Endothelial cell of umbilical vein (primary cell): ENCODE measurements at regions not wholly inside any gene's neighbourhood (a gene's known extent, or its start where the extent isn't known, plus 50 kb on each side); places are given as distances from the start of the nearest gene placed in this dataset.

Source experiments
- BruUV-seq: library from RNA; stranded (reverse); fragments of 400-500 nt; replicated peaks from 2 replicates; lab custom pipeline; 2021; lab: Mats Ljungman, UMichigan
- CTCF ChIA-PET: fragments of 300-600, 350-600 bp; sonication (Branson Sonifier 250); formaldehyde crosslinking; loops from one replicate; lab custom pipeline; 2021; ENCODE audit warnings: antibody characterized with exemption, inconsistent platforms; lab: Charles Lee
- POLR2A ChIA-PET: fragments of 300-600, 350-600 bp; sonication (Branson Sonifier 250); formaldehyde crosslinking; loops from one replicate; lab custom pipeline; 2021; ENCODE audit warnings: antibody characterized with exemption, inconsistent platforms; lab: Charles Lee
- DNase-seq: peaks from one replicate; pipeline ENCODE4 v3.0.0-alpha.2; 2011; ENCODE audit warnings: low read depth, low spot score
- FAIRE-seq: peaks from 2 replicates; lab custom pipeline; 2011; peaks lifted over from hg19 to GRCh38; lab: Jason Lieb, UNC
- H2AFZ ChIP-seq: 2 replicates; pipeline ENCODE4 v1.6.0; 2012; ENCODE audit warnings: low read depth, low read length, control low read depth, inconsistent platforms
- H3K27ac ChIP-seq: 2 replicates; pipeline ENCODE4 v1.5.1; 2011; ENCODE audit warnings: low read depth, mild to moderate bottlenecking, control low read depth, low read length, moderate library complexity; ENCODE audit not compliant: insufficient read depth
- H3K27me3 ChIP-seq, 2 experiments: 2 replicates each; pipeline versions ENCODE4 v1.6.0 to v1.6.1; 2011; ENCODE audit warnings: low read length in 2 of 2, mixed read lengths in 1 of 2; ENCODE audit not compliant: control insufficient read depth in 2 of 2, insufficient read depth in 2 of 2
- H3K36me3 ChIP-seq, 2 experiments: 2 replicates in 1 of 2; 3 replicates in 1 of 2; pipeline ENCODE4 v1.5.1; 2011; ENCODE audit warnings: low read length in 2 of 2, mild to moderate bottlenecking in 1 of 2, moderate library complexity in 1 of 2; ENCODE audit not compliant: control insufficient read depth in 2 of 2, insufficient read depth in 2 of 2; ENCODE audit errors: extremely low read depth in 1 of 2
- H3K4me1 ChIP-seq: 3 replicates; pipeline ENCODE4 v1.5.1; 2011; ENCODE audit warnings: mild to moderate bottlenecking, low read length; ENCODE audit not compliant: control insufficient read depth, insufficient read depth; ENCODE audit errors: extremely low read depth
- H3K4me2 ChIP-seq: 2 replicates; pipeline ENCODE4 v1.6.1; 2011; ENCODE audit warnings: low read length, control low read depth, mixed read lengths; ENCODE audit not compliant: insufficient read depth
- H3K4me3 ChIP-seq, 3 experiments: fragments of 200-600 bp in 1 of 3; sonication (generic), shearing (Covaris generic) in 1 of 3; replicated peaks in 1 of 3; 2 replicates each; pipeline ENCODE4 v1.5.1; 2011 to 2016; ENCODE audit warnings: control low read depth in 3 of 3, low read length in 3 of 3, mild to moderate bottlenecking in 2 of 3, inconsistent platforms in 1 of 3, low read depth in 1 of 3, moderate library complexity in 1 of 3; ENCODE audit not compliant: insufficient read depth in 1 of 3
- H3K79me2 ChIP-seq: 2 replicates; pipeline ENCODE4 v1.6.0; 2012; ENCODE audit warnings: low read length, inconsistent platforms; ENCODE audit not compliant: control insufficient read depth, insufficient read depth
- H3K9ac ChIP-seq: replicated peaks from 2 replicates; pipeline ENCODE3; 2011; ENCODE audit warnings: low read length, control low read depth; ENCODE audit not compliant: insufficient read depth; ENCODE audit errors: extremely low read depth
- H3K9me1 ChIP-seq: replicated peaks from 3 replicates; pipeline ENCODE4 v1.6.0; 2011; ENCODE audit warnings: mild to moderate bottlenecking, low read length; ENCODE audit not compliant: control insufficient read depth, insufficient read depth; ENCODE audit errors: extremely low read depth
- H3K9me3 ChIP-seq: replicated peaks from 2 replicates; pipeline ENCODE4 v1.5.1; 2012; ENCODE audit warnings: low read length, inconsistent platforms; ENCODE audit not compliant: control insufficient read depth, insufficient read depth
- H4K20me1 ChIP-seq: replicated peaks from 2 replicates; pipeline ENCODE3; 2011; ENCODE audit warnings: mild to moderate bottlenecking, low read length; ENCODE audit not compliant: control insufficient read depth, insufficient read depth; ENCODE audit errors: extremely low read depth
- CTCF ChIP-seq, 2 donors: IDR thresholded peaks; 1 replicate in 1 of 2; 2 replicates in 1 of 2; pipeline ENCODE4 v1.5.1; 2011; ENCODE audit warnings: low read length in 2 of 2, mild to moderate bottlenecking in 2 of 2, moderate library complexity in 2 of 2, control low read depth in 1 of 2, inconsistent platforms in 1 of 2, low read depth in 1 of 2; ENCODE audit not compliant: insufficient read depth in 1 of 2; ENCODE audit errors: extremely low read depth in 1 of 2
- EZH2 ChIP-seq: IDR thresholded peaks from 2 replicates; pipeline ENCODE4 v1.6.1; 2012; ENCODE audit warnings: borderline replicate concordance, low read depth, mild to moderate bottlenecking, moderate library complexity, low read length, inconsistent platforms; ENCODE audit not compliant: severe bottlenecking
- FOS ChIP-seq: IDR thresholded peaks from 2 replicates; pipeline ENCODE4 v1.6.1; 2011; ENCODE audit warnings: mild to moderate bottlenecking, low read length, moderate library complexity, borderline replicate concordance; ENCODE audit not compliant: insufficient read depth
- GATA2 ChIP-seq: IDR thresholded peaks from 2 replicates; pipeline ENCODE4 v1.7.0; 2011; ENCODE audit warnings: low read depth, mild to moderate bottlenecking, moderate library complexity, mixed read lengths, low read length; ENCODE audit not compliant: insufficient read length, insufficient read depth
- JUN ChIP-seq: IDR thresholded peaks from 2 replicates; pipeline ENCODE4 v1.6.1; 2011; ENCODE audit warnings: borderline replicate concordance, low read depth; ENCODE audit not compliant: insufficient read length, insufficient read depth
- MAX ChIP-seq: IDR thresholded peaks from 2 replicates; pipeline ENCODE4 v1.6.1; 2011; ENCODE audit not compliant: insufficient read depth, insufficient read length
- MYC ChIP-seq: IDR thresholded peaks from one replicate; pipeline ENCODE4 v1.6.1; 2011; ENCODE audit warnings: mild to moderate bottlenecking, low read depth, low read length
- POLR2A ChIP-seq: IDR thresholded peaks from 2 replicates; pipeline ENCODE4 v1.6.1; 2012; ENCODE audit warnings: low read depth, mild to moderate bottlenecking, control low read depth, low read length
- POLR2AphosphoS5 ChIP-seq: IDR thresholded peaks from 2 replicates; pipeline ENCODE4 v1.6.1; 2012; ENCODE audit warnings: low read depth, mild to moderate bottlenecking, control low read depth, low read length, moderate library complexity; ENCODE audit not compliant: insufficient read depth
- dilution Hi-C: fragments of 300-500 bp; cut with MboI; formaldehyde crosslinking; loops from one replicate; pipeline ENCODE4 v1.15.0; 2019; ENCODE audit warnings: low sequenced_read_pairs; ENCODE audit not compliant: extremely low pct_ligation_motif_present
- intact Hi-C: fragments of 100-400 bp; cut with micrococcal nuclease; formaldehyde crosslinking; loops from one replicate; pipeline ENCODE4 v1.10.0; 2022

- Histone ChIP-seq H3K9me1 (no peaks in the 10 kb centered on the region), H3K9ac (no peak overlapping the region), H4K20me1 (no peaks in the 10 kb centered on the region), H3K4me2 (no peak overlapping the region), H3K36me3 (no peaks in the 10 kb centered on the region), H3K27me3 (no peaks in the 10 kb centered on the region), H3K79me2 (no peaks in the 10 kb centered on the region), H3K27ac (no peak overlapping the region), H3K9me3 (no peaks in the 10 kb centered on the region), H3K4me3 (no peak overlapping the region), H3K4me1 (peaks cover 3% of the 10 kb centered on the region), H2AFZ (no peak overlapping the region)
- intact Hi-C loops, result no loop called here
- ChIA-PET POLR2A (no interaction called here), CTCF (no interaction called here)
- dilution Hi-C loops, result no loop called here
- TF ChIP-seq MAX (no peak), CTCF (IDR thresholded peaks at IDR 0.05; ENCODE audit: extremely low read depth in 1 of 2, insufficient read depth in 1 of 2, low read depth in 1 of 2, low read length in 2 of 2) (no peak), JUN (no peak), POLR2AphosphoS5 (no peak), POLR2A (no peak), MYC (no peak), GATA2 (no peak), EZH2 (no peak), FOS (no peak)
- FAIRE-seq (no peak), DNase-seq (peak; percentile 9)
- no TSS peak for BruUV-seq
Observed at GRCh38 chr1:187504779-187505178, 676.0 kb downstream of the PLA2G4A start.
